Mucosa of descending colon (tissue), 3 donors: ENCODE measurements at regions not wholly inside any gene's neighbourhood (a gene's known extent, or its start where the extent isn't known, plus 50 kb on each side); places are given as distances from the start of the nearest gene placed in this dataset.

Experiments used
- ATAC-seq: fragments of 200-7000 bp; cut with Tn5 transposase; one replicate; pipeline ENCODE4 v1.9.1; 2020; ENCODE audit warnings: mild to moderate bottlenecking, moderate library complexity
- DNase-seq, 3 donors: peaks; one replicate each; pipeline ENCODE4 v3.0.0-alpha.2; 2020
- H3K36me3 ChIP-seq: fragments of 200-600 bp; one replicate; pipeline ENCODE4 v1.8.0; 2021; ENCODE audit warnings: low read depth, mild to moderate bottlenecking
- H3K4me1 ChIP-seq: fragments of 200-600 bp; one replicate; pipeline ENCODE4 v1.8.0; 2021; ENCODE audit warnings: low read depth, mild to moderate bottlenecking
- H3K4me3 ChIP-seq: fragments of 200-600 bp; one replicate; pipeline ENCODE4 v1.8.0; 2021; ENCODE audit warnings: mild to moderate bottlenecking
- H3K9me3 ChIP-seq: fragments of 200-600 bp; one replicate; pipeline ENCODE4 v1.8.0; 2021; ENCODE audit warnings: mild to moderate bottlenecking
- intact Hi-C, 2 donors: fragments of 100-400 bp; cut with DNase I in 1 of 2; cut with micrococcal nuclease in 1 of 2; formaldehyde crosslinking; loops; one replicate each; pipeline versions ENCODE4 v1.11.0 to v1.11.1; 2022; cut with DNase I, micrococcal nuclease
- TF ChIP-seq, protein P1 (sequence below): fragments of 200-600 bp; IDR thresholded peaks from one replicate; pipeline ENCODE4 v1.8.0; 2022; ENCODE audit warnings: antibody characterized with exemption, mild to moderate bottlenecking
- donor health status: DM: no; HTN: no; CAD: no; lungs with moderate emphysema.
- donor health status: DM: no; HTN: no; CAD: no.
- donor health status: DM: no; HTN: yes; CAD: no.

DNA sequence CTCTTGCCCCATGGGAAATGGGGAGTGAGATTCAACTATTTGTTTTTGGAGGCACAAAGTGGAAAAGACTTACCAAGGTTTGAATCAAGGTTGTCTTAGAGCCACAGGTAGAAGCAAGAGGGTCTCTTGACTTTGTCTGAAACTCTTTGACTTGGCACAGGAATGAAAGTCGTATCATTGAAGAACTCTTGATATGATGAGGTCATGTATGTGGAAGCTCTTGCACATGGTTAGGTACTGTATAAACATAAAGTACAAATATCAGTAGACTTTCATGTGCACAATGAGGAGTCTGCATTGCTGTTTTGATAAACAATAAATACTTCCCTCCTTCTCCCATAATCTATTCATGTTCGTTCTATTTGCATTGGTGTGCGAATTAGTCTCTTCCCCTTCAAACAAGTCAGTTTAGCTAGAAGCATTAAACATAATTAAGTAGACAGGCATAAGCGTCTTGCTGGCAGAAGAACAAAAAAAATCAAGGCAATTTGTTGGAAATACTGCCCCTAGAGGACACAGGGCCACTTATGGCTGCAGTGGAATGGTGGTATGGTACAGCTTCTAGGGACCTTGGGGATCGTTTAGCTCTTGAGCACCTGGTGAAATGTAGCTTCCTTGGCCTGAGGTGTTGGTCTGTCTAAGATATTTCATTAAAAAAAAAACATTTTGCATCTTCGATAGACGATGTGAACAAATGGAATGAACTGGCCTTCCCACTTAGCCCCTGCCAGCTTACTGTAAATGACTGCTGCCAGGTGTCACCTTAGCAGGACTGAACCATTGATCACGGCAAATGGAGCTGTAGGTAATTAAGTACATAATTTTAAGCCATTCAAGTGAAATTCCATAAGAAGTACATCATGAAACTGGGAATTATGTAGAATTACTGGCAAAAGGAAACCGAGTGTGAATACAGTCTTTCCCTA is 218.0 kb upstream of the GALNT2 start:
- Histone ChIP-seq H3K4me1 (peaks cover 14% of the 10 kb centered on the region), H3K4me3 (no peak overlapping the region), H3K36me3 (no peaks in the 10 kb centered on the region), H3K9me3 (no peaks in the 10 kb centered on the region)
- ATAC-seq, result no peak
- intact Hi-C loops, result no loop called here
- TF ChIP-seq, protein P1, sequence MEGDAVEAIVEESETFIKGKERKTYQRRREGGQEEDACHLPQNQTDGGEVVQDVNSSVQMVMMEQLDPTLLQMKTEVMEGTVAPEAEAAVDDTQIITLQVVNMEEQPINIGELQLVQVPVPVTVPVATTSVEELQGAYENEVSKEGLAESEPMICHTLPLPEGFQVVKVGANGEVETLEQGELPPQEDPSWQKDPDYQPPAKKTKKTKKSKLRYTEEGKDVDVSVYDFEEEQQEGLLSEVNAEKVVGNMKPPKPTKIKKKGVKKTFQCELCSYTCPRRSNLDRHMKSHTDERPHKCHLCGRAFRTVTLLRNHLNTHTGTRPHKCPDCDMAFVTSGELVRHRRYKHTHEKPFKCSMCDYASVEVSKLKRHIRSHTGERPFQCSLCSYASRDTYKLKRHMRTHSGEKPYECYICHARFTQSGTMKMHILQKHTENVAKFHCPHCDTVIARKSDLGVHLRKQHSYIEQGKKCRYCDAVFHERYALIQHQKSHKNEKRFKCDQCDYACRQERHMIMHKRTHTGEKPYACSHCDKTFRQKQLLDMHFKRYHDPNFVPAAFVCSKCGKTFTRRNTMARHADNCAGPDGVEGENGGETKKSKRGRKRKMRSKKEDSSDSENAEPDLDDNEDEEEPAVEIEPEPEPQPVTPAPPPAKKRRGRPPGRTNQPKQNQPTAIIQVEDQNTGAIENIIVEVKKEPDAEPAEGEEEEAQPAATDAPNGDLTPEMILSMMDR, result peak; percentile 16
- DNase-seq, result peak in 1 of 3 donors; percentile 19

DNA sequence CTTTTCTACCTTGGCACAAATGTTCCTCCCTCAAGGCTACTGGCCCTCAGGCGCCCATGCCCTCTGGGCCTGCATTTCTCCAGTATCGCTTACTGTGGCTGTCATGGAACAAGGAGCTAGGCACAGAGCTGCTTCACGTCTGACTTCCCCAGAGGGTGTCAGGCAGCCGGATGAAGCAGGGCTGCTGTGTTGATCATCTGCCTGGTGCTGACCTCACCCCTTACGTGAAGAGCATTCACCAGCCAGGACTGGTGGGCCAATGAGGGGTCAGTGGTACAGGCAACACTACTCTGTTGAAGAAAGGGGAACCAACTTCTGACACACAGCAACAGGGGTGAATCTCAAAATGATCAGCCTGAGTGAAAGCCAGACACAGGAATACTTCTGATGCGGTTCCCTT is 215.5 kb upstream of the GALNT2 start:
- Histone ChIP-seq H3K9me3 (no peaks in the 10 kb centered on the region), H3K4me1 (peaks cover 5% of the 10 kb centered on the region), H3K36me3 (no peaks in the 10 kb centered on the region), H3K4me3 (no peak overlapping the region)
- no peak for DNase-seq
- intact Hi-C loops, result no loop called here
- ATAC-seq, result no peak
- TF ChIP-seq, protein P1, result no peak

DNA sequence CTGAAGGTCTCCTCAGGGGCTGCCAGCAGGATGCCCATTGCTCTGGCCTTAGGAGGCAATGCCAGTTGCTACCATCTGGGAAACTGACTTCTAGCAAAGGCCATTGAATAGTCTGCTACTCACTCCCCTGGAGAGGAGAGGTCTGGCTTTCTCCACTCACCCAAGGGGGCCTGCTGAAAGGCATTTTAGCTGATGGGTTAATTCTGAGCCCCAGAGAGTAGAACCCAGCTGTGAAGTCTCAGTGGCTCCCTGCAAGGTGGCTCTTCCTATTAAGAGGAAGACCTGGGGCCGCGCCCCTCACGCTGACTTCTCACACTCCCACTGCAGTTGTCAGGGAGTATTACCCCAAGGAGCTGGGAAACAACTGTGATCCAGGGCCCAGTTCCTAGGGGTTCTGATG is 213.3 kb upstream of the GALNT2 start:
- intact Hi-C loops, result no loop called here
- no peak overlapping the region for H3K4me3 ChIP-seq
- no peaks in the 10 kb centered on the region for H3K4me1 ChIP-seq
- no peaks in the 10 kb centered on the region for H3K36me3 ChIP-seq
- DNase-seq, result no peak
- ATAC-seq, result no peak
- no peaks in the 10 kb centered on the region for H3K9me3 ChIP-seq
- TF ChIP-seq, protein P1, result no peak

DNA sequence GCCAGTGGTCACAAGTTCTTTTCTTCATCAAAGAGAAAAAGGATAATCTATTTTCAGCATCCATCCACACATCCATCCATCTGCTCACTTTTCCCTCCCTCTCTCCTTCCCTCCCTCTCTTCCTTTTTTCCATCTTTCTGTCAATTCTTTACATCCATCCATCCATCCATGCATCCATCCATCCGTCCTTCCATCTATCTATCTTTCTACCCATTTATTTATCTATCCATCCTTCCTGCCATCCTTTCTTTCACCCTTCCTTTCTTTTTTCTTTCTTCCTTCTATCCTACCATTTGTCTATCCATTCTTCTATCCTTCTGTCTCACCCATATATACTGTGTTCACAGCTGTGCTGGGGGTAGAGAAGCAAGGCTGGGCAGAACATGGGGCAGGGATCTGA is 212.4 kb upstream of the GALNT2 start:
- DNase-seq (no peak), ATAC-seq (no peak)
- no peak overlapping the region for H3K4me3 ChIP-seq
- TF ChIP-seq, protein P1, result no peak
- H3K9me3 ChIP-seq, result no peaks in the 10 kb centered on the region
- no peaks in the 10 kb centered on the region for H3K4me1 ChIP-seq
- intact Hi-C loops, result no loop called here
- no peaks in the 10 kb centered on the region for H3K36me3 ChIP-seq

DNA sequence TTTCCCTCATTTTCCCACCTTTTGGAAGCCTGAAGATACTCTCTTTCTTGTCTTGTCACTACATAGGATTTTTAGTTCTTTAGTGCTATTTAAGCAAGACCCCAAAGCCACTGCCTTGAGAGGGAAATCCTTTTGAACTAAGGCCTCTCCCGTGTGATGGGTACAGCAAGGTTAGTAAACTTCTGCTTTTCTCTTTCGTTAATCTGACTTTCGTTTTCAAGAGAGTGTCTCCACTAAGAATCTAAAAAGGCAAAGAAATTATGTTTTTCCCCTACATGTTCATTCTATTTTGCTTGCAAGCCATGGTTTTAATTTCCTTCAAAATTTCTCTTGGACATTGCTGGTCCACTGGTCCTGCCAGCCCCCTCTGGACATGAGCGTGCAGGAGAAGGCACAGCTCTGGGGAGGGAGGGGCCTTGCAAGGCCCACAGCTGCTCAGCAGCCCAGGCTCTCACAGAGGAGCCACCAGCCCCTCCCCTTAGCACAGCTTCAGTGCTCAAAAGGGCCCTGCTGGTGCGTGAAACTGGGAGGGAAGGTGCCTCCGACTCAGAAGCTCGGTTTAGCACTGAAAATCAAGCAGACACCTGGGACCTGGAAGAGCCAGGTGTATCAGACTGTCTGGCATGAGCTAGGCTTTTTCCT is 210.9 kb upstream of the GALNT2 start:
- DNase-seq (peak in 2 of 3 donors; percentile 16 to 63), ATAC-seq (peak; percentile 79)
- no peak overlapping the region for H3K4me3 ChIP-seq
- intact Hi-C loops, result no loop called here
- H3K4me1 ChIP-seq, result no peaks in the 10 kb centered on the region
- no peaks in the 10 kb centered on the region for H3K36me3 ChIP-seq
- TF ChIP-seq, protein P1, result no peak
- no peaks in the 10 kb centered on the region for H3K9me3 ChIP-seq
